ENCODE measurements at regions not wholly inside any gene's neighbourhood (a gene's known extent, or its start where the extent isn't known, plus 50 kb on each side); places are given as distances from the start of the nearest gene placed in this dataset.

GRCh38 chr7:106797937-106798336, 67.1 kb upstream of the PIK3CG start:
- no peak for TF ChIP-seq ZNF274 (IDR thresholded peaks at IDR 0.05; ENCODE audit: low read depth, low read length)
- TF ChIP-seq YY1 (IDR thresholded peaks at IDR 0.05; ENCODE audit: insufficient read depth, insufficient read length): no peak
